CD14-positive monocyte (primary cell): ENCODE measurements at regions not wholly inside any gene's neighbourhood (a gene's known extent, or its start where the extent isn't known, plus 50 kb on each side); places are given as distances from the start of the nearest gene placed in this dataset.
A peak's percentile ranks its signal among the peaks of the same experiment; 100 is the strongest.

ENCODE experiments used
- DNase-seq, 3 donors: peaks; one replicate each; pipeline ENCODE4 v3.0.0-alpha.2; 2011 to 2022
- H2AFZ ChIP-seq: 2 replicates; pipeline ENCODE4 v1.6.0; 2012; ENCODE audit warnings: mild to moderate bottlenecking, low read depth, low read length, inconsistent platforms; ENCODE audit not compliant: insufficient read depth, poor library complexity, severe bottlenecking
- H3K27ac ChIP-seq, 2 donors: 1 replicate in 1 of 2; 2 replicates in 1 of 2; pipeline ENCODE4 v1.5.1; 2012 to 2013; ENCODE audit warnings: low read length in 2 of 2, control low read depth in 1 of 2, inconsistent platforms in 1 of 2, low read depth in 1 of 2, mild to moderate bottlenecking in 1 of 2
- H3K27me3 ChIP-seq, 2 donors: one replicate each; pipeline versions ENCODE4 v1.6.0 to v1.6.1; 2011 to 2013; ENCODE audit warnings: low read length in 2 of 2; ENCODE audit not compliant: control insufficient read depth in 2 of 2, insufficient read depth in 2 of 2
- H3K36me3 ChIP-seq, 2 donors: replicated peaks in 1 of 2; 1 replicate in 1 of 2; 2 replicates in 1 of 2; pipeline versions ENCODE4 v1.5.1 to v1.6.1; 2012 to 2013; ENCODE audit warnings: low read length in 2 of 2, control low read depth in 1 of 2, inconsistent platforms in 1 of 2, mild to moderate bottlenecking in 1 of 2; ENCODE audit not compliant: insufficient read depth in 2 of 2, control insufficient read depth in 1 of 2
- H3K4me1 ChIP-seq, 2 donors: 1 replicate in 1 of 2; 2 replicates in 1 of 2; pipeline versions ENCODE4 v1.5.1 to v1.6.1; 2012 to 2013; ENCODE audit warnings: low read length in 2 of 2, control low read depth in 1 of 2, inconsistent platforms in 1 of 2, mild to moderate bottlenecking in 1 of 2, moderate library complexity in 1 of 2; ENCODE audit not compliant: insufficient read depth in 2 of 2, control insufficient read depth in 1 of 2
- H3K4me2 ChIP-seq: replicated peaks from 2 replicates; pipeline ENCODE3; 2012; ENCODE audit warnings: low read length, moderate library complexity, mild to moderate bottlenecking; ENCODE audit not compliant: poor library complexity, severe bottlenecking; ENCODE audit errors: extremely low read depth
- H3K4me3 ChIP-seq, 3 experiments: fragments of 200-600 bp in 1 of 3; sonication (generic) in 1 of 3; replicated peaks in 1 of 3; 1 replicate in 2 of 3; 2 replicates in 1 of 3; pipeline ENCODE4 v1.5.1; 2011 to 2013; ENCODE audit warnings: low read length in 3 of 3, mild to moderate bottlenecking in 3 of 3, control low read depth in 2 of 3, low read depth in 2 of 3, inconsistent platforms in 1 of 3, moderate library complexity in 1 of 3
- H3K79me2 ChIP-seq: 2 replicates; pipeline ENCODE4 v1.6.0; 2012; ENCODE audit warnings: mild to moderate bottlenecking, control low read depth, inconsistent platforms, low read length, moderate library complexity; ENCODE audit not compliant: insufficient read depth
- H3K9ac ChIP-seq: 2 replicates; pipeline ENCODE4 v1.6.0; 2017; ENCODE audit warnings: low read length, mild to moderate bottlenecking; ENCODE audit not compliant: insufficient read depth, poor library complexity, severe bottlenecking
- H3K9me3 ChIP-seq, 2 donors: replicated peaks in 1 of 2; 1 replicate in 1 of 2; 2 replicates in 1 of 2; pipeline versions ENCODE4 v1.5.1 to v1.6.1; 2012 to 2013; ENCODE audit warnings: low read length in 2 of 2, control low read depth in 1 of 2; ENCODE audit not compliant: control insufficient read depth in 1 of 2, insufficient read depth in 1 of 2
- H4K20me1 ChIP-seq: 2 replicates; pipeline ENCODE4 v1.6.0; 2012; ENCODE audit warnings: mild to moderate bottlenecking, low read length, control low read depth, moderate library complexity; ENCODE audit not compliant: insufficient read depth
- H3K27ac Mint-ChIP-seq, 7 donors: one replicate each; pipeline ENCODE4 v1.8.0; 2020; ENCODE audit warnings: mild to moderate bottlenecking in 7 of 7, mixed read lengths in 7 of 7, moderate library complexity in 6 of 7, inconsistent platforms in 2 of 7
- H3K27me3 Mint-ChIP-seq, 3 donors: one replicate each; pipeline ENCODE4 v1.8.0; 2021 to 2022; ENCODE audit warnings: low read depth in 3 of 3, mild to moderate bottlenecking in 3 of 3, mixed read lengths in 3 of 3, moderate library complexity in 3 of 3, inconsistent platforms in 1 of 3
- H3K36me3 Mint-ChIP-seq, 2 donors: one replicate each; pipeline ENCODE4 v1.8.0; 2020; ENCODE audit warnings: mixed read lengths in 2 of 2, inconsistent platforms in 1 of 2, mild to moderate bottlenecking in 1 of 2
- H3K4me1 Mint-ChIP-seq: one replicate; pipeline ENCODE4 v1.8.0; 2020; ENCODE audit warnings: mild to moderate bottlenecking, mixed read lengths
- H3K4me3 Mint-ChIP-seq, 2 donors: one replicate each; pipeline ENCODE4 v1.8.0; 2020; ENCODE audit warnings: mild to moderate bottlenecking in 2 of 2, mixed read lengths in 2 of 2, moderate library complexity in 1 of 2
- H3K9me3 Mint-ChIP-seq, 7 donors: one replicate each; pipeline ENCODE4 v1.8.0; 2020 to 2022; ENCODE audit warnings: mixed read lengths in 7 of 7, mild to moderate bottlenecking in 6 of 7, moderate library complexity in 6 of 7, inconsistent platforms in 2 of 7
- WGBS: methylation state at CpG from one replicate; pipeline ENCODE4 v1.1.5; 2013; ENCODE audit warnings: missing lambda C conversion rate; ENCODE audit not compliant: insufficient coverage; 5-methylcytosine and 5-hydroxymethylcytosine counted together
- intact Hi-C, 2 donors: fragments of 100-400 bp; cut with micrococcal nuclease; formaldehyde crosslinking; loops; one replicate each; pipeline versions ENCODE4 v1.15.0 to v1.15.1; 2023
- TF ChIP-seq, protein P1 (sequence below): fragments of 200-600 bp; IDR thresholded peaks from one replicate; pipeline ENCODE4 v1.8.0; 2022; ENCODE audit warnings: antibody characterized with exemption, mild to moderate bottlenecking

DNA sequence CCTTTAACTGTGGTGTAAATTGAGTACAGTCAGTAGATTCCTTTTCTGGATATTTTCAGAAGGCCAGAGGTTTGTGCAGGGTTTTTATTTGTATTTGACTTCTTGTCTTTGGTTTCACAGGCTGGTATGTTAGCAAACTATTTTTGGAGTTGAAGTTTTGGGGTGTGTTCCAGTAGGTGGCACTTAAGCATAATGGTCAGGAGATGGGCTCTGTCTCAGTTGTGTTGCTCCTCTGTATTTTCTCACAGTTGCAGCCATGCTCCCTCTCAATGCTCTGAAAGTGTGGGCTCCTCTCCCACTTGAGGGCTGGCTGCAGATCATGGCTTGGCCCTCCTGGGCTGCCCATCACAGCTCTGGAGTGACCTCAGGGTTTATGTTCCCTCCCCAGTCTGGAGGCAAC is 267.0 kb upstream of the PCSK5 start:
- H3K4me3 Mint-ChIP-seq = no peak overlapping the region
- Histone ChIP-seq H3K4me3 (no peak overlapping the region), H3K27ac (no peak overlapping the region), H3K27me3 (no peaks in the 10 kb centered on the region), H3K9me3 (peaks cover 0 to 8% of the 10 kb centered on the region in 2 donors), H2AFZ (no peak overlapping the region), H4K20me1 (no peaks in the 10 kb centered on the region), H3K4me1 (peaks cover 25 to 37% of the 10 kb centered on the region in 2 donors), H3K36me3 (no peaks in the 10 kb centered on the region), H3K4me2 (no peak overlapping the region), H3K79me2 (no peaks in the 10 kb centered on the region), H3K9ac (no peak overlapping the region)
- intact Hi-C loops = no loop called here
- H3K9me3 Mint-ChIP-seq = peaks cover 3 to 31% (median 16%) of the 10 kb centered on the region in 7 donors
- H3K27ac Mint-ChIP-seq = no peak overlapping the region
- no peaks in the 10 kb centered on the region for H3K36me3 Mint-ChIP-seq
- H3K27me3 Mint-ChIP-seq = peaks cover 2 to 4% (median 3%) of the 10 kb centered on the region in 3 donors
- H3K4me1 Mint-ChIP-seq = peaks cover 37% of the 10 kb centered on the region
- TF ChIP-seq, protein P1, sequence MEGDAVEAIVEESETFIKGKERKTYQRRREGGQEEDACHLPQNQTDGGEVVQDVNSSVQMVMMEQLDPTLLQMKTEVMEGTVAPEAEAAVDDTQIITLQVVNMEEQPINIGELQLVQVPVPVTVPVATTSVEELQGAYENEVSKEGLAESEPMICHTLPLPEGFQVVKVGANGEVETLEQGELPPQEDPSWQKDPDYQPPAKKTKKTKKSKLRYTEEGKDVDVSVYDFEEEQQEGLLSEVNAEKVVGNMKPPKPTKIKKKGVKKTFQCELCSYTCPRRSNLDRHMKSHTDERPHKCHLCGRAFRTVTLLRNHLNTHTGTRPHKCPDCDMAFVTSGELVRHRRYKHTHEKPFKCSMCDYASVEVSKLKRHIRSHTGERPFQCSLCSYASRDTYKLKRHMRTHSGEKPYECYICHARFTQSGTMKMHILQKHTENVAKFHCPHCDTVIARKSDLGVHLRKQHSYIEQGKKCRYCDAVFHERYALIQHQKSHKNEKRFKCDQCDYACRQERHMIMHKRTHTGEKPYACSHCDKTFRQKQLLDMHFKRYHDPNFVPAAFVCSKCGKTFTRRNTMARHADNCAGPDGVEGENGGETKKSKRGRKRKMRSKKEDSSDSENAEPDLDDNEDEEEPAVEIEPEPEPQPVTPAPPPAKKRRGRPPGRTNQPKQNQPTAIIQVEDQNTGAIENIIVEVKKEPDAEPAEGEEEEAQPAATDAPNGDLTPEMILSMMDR = no peak
- DNase-seq = no peak

DNA sequence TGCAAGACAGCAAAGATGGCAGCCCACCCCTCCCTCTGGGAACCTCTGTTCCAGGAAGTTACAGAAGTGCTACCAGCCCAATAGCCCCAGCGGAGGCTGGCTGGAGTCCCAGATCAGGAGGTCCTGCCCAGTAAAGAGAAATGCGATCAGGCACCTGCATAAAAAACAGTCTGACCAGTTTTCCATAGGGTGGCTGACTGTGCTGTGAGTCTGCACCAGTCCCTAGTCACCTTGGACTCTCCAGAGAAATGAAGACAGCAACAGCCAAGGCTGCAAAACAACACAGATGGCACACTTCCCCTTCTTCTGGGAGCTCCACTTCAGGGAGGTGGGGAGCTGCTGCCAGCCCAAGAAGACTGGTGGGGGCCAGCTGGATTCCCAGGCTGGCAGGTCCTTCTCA is 265.5 kb upstream of the PCSK5 start:
- H2AFZ ChIP-seq = peak overlapping the region; percentile 66
- Mint-ChIP-seq H3K27me3 (peaks cover 0 to 4% (median 2%) of the 10 kb centered on the region in 3 donors), H3K4me1 (peaks cover 37% of the 10 kb centered on the region), H3K27ac (peak overlapping the region in 1 of 7 donors; percentile 32), H3K4me3 (no peak overlapping the region), H3K36me3 (no peaks in the 10 kb centered on the region), H3K9me3 (peaks cover 3 to 29% (median 11%) of the 10 kb centered on the region in 7 donors)
- H3K9me3 ChIP-seq = peaks cover 0 to 8% of the 10 kb centered on the region in 2 donors
- H3K9ac ChIP-seq = no peak overlapping the region
- peaks cover 25 to 37% of the 10 kb centered on the region in 2 donors for H3K4me1 ChIP-seq
- WGBS = 50% methylated on average over 2 of the region's 2 CpGs
- TF ChIP-seq, protein P1 = no peak
- H3K27me3 ChIP-seq = no peaks in the 10 kb centered on the region
- peak overlapping the region in 1 of 2 donors; percentile 11 for H3K27ac ChIP-seq
- H3K36me3 ChIP-seq = no peaks in the 10 kb centered on the region
- peak overlapping the region; percentile 11 for H3K4me2 ChIP-seq
- DNase-seq = no peak
- intact Hi-C loops = no loop called here
- H3K79me2 ChIP-seq = no peaks in the 10 kb centered on the region
- H4K20me1 ChIP-seq = no peaks in the 10 kb centered on the region
- peak overlapping the region in 1 of 3 experiments; percentile 12 for H3K4me3 ChIP-seq
